ENCODE measurements at regions not wholly inside any gene's neighbourhood (a gene's known extent, or its start where the extent isn't known, plus 50 kb on each side); places are given as distances from the start of the nearest gene placed in this dataset.

GRCh38 chr12:93089805-93090569 is 160.9 kb upstream of the EEA1 start:
- Histone ChIP-seq H2BK20ac (ENCODE audit: low read length) (peak overlapping the region; percentile 34; the same call in 1 of the 2 replicates), H2BK120ac (replicated peaks; ENCODE audit: low read depth, low read length) (no peak overlapping the region), H3K4me3 (ENCODE audit: extremely low read depth in 1 of 4, insufficient read depth in 2 of 4, low read depth in 3 of 4, low read length in 4 of 4) (no peak overlapping the region), H3K4ac (replicated peaks; ENCODE audit: insufficient read length, low read depth, low read length) (no peak overlapping the region), H3K27me3 (replicated peaks in 1 of 4; ENCODE audit: control insufficient read depth in 3 of 4, extremely low read depth in 1 of 4, insufficient read depth in 3 of 4, low read length in 3 of 4) (no peaks in the 10 kb centered on the region), H3K14ac (ENCODE audit: insufficient read length) (no peak overlapping the region), H2AK5ac (ENCODE audit: low read depth, low read length) (no peak overlapping the region), H3K9me3 (ENCODE audit: insufficient read depth in 2 of 2, low read depth in 1 of 2, low read length in 1 of 2) (no peaks in the 10 kb centered on the region), H4K20me1 (replicated peaks in 1 of 2; ENCODE audit: control insufficient read depth in 1 of 2, insufficient read depth in 2 of 2, low read length in 2 of 2) (no peaks in the 10 kb centered on the region), H4K8ac (ENCODE audit: extremely low read depth, insufficient read depth, low read length) (no peak overlapping the region), H3K4me2 (ENCODE audit: insufficient read depth in 1 of 2, low read depth in 2 of 2, low read length in 2 of 2) (no peak overlapping the region), H3K9ac (replicated peaks in 1 of 4; ENCODE audit: extremely low read depth in 1 of 4, low read depth in 3 of 4, low read length in 3 of 4) (peak overlapping the region in 1 of 4 experiments; percentile 34; a peak in 1 of 7 replicates), H2AFZ (ENCODE audit: low read length) (0 out of 2 replicates have a peak overlapping the region, but pooled peaks have one; percentile 24), H2BK15ac (ENCODE audit: low read length) (no peak overlapping the region), H3K36me3 (ENCODE audit: control insufficient read depth in 2 of 4, insufficient read depth in 4 of 4, low read length in 3 of 4) (no peaks in the 10 kb centered on the region), H2BK5ac (ENCODE audit: low read depth, low read length) (no peak overlapping the region), H3K79me2 (ENCODE audit: control insufficient read depth in 1 of 2, insufficient read depth in 2 of 2, low read length in 2 of 2) (no peaks in the 10 kb centered on the region), H4K5ac (ENCODE audit: insufficient read length, low read depth, low read length) (no peak overlapping the region), H2BK12ac (ENCODE audit: low read depth, low read length) (no peak overlapping the region), H3K4me1 (replicated peaks in 1 of 4; ENCODE audit: control insufficient read depth in 3 of 4, insufficient read depth in 4 of 4, low read length in 3 of 4) (peaks cover 0 to 3% (median 0%) of the 10 kb centered on the region in 4 experiments; a peak in 1 of 7 replicates), H3K18ac (ENCODE audit: extremely low read depth, low read length) (no peak overlapping the region), H4K91ac (replicated peaks; ENCODE audit: insufficient read length, low read length) (no peak overlapping the region), H3K56ac (replicated peaks; ENCODE audit: insufficient read length, low read depth, low read length) (no peak overlapping the region), H3K27ac (ENCODE audit: low read depth, low read length) (no peak overlapping the region), H3K23me2 (ENCODE audit: low read depth, low read length) (no peaks in the 10 kb centered on the region), H3K23ac (ENCODE audit: insufficient read length) (no peak overlapping the region), H3K79me1 (ENCODE audit: low read depth, low read length) (no peaks in the 10 kb centered on the region)
- CTCF ChIA-PET (ENCODE audit: partially characterized antibody) = no interaction called here
- POLR2A ChIA-PET (ENCODE audit: partially characterized antibody) = interaction anchor here (0.7 kb wide), 1 partner anchor 223 kb away, joined by 3 read pairs; no protein-coding TSS in a partner anchor
- FAIRE-seq (no peak), DNase-seq (ENCODE audit: low read depth in 1 of 2, low spot score in 2 of 2) (no peak)
- WGBS, 2 experiments (ENCODE audit: extremely low coverage in 1 of 2, insufficient coverage in 1 of 2, insufficient read length in 1 of 2, insufficient replicate concordance in 2 of 2, low coverage in 1 of 2, low lambda C conversion rate in 2 of 2, missing lambda C conversion rate in 1 of 2) = 92% methylated on average over 5 of the region's 5 CpGs; no CpG with 5 or more reads in 1 of the 2 experiments
- TF ChIP-seq RBBP5 (IDR thresholded peaks at IDR 0.05; ENCODE audit: borderline replicate concordance, low read depth, low read length) = no peak
- no peak for TF ChIP-seq SIRT6 (IDR thresholded peaks at IDR 0.05; ENCODE audit: low read length)
- no peak for TF ChIP-seq YY1 (IDR thresholded peaks at IDR 0.05; ENCODE audit: low read depth, low read length)
- TF ChIP-seq MAFK (IDR thresholded peaks at IDR 0.05; ENCODE audit: low read depth, low read length) = no peak

Data from H1 (cell line).